ENCODE measurements at regions not wholly inside any gene's neighbourhood (a gene's known extent, or its start where the extent isn't known, plus 50 kb on each side); places are given as distances from the start of the nearest gene placed in this dataset.

DNA sequence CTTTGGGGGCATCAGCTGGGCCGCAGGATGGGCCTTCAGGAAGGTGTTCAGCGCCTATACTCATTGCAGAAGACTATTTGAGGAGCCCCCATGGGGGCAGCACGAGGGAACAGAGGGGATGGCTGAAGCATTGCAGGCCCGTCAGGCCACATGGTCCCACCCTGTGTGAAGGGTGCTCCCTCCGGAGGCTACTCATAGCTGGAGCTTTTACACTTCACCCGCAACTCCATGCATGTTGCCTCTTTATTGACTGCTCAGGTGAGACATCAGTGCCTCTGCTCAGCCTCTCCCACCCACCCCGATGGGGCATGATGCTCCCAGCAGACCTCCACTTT lies 1500.9 kb downstream of the TBC1D22A start:
- no peak for TF ChIP-seq POLR2A (IDR thresholded peaks at IDR 0.05; ENCODE audit: extremely low read depth, insufficient read length)
- TF ChIP-seq, protein P1, sequence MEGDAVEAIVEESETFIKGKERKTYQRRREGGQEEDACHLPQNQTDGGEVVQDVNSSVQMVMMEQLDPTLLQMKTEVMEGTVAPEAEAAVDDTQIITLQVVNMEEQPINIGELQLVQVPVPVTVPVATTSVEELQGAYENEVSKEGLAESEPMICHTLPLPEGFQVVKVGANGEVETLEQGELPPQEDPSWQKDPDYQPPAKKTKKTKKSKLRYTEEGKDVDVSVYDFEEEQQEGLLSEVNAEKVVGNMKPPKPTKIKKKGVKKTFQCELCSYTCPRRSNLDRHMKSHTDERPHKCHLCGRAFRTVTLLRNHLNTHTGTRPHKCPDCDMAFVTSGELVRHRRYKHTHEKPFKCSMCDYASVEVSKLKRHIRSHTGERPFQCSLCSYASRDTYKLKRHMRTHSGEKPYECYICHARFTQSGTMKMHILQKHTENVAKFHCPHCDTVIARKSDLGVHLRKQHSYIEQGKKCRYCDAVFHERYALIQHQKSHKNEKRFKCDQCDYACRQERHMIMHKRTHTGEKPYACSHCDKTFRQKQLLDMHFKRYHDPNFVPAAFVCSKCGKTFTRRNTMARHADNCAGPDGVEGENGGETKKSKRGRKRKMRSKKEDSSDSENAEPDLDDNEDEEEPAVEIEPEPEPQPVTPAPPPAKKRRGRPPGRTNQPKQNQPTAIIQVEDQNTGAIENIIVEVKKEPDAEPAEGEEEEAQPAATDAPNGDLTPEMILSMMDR (IDR thresholded peaks at IDR 0.05; ENCODE audit: low read depth, low read length), result no peak

Measured in NB4 (cell line).